IPS-18a (cell line): ENCODE measurements at regions not wholly inside any gene's neighbourhood (a gene's known extent, or its start where the extent isn't known, plus 50 kb on each side); places are given as distances from the start of the nearest gene placed in this dataset.

Source experiments
- H3K27ac ChIP-seq: one replicate; pipeline ENCODE4 v1.5.1; 2013; ENCODE audit warnings: low read length
- H3K27me3 ChIP-seq: one replicate; pipeline ENCODE4 v1.6.1; 2013; ENCODE audit warnings: mild to moderate bottlenecking, low read length; ENCODE audit not compliant: control insufficient read depth, insufficient read depth
- H3K36me3 ChIP-seq: one replicate; pipeline ENCODE4 v1.6.1; 2013; ENCODE audit warnings: low read depth, low read length; ENCODE audit not compliant: control insufficient read depth
- H3K4me1 ChIP-seq: one replicate; pipeline ENCODE4 v1.6.1; 2013; ENCODE audit warnings: low read depth, low read length; ENCODE audit not compliant: control insufficient read depth
- H3K4me3 ChIP-seq: one replicate; pipeline ENCODE4 v1.5.1; 2013; ENCODE audit warnings: low read length
- H3K9ac ChIP-seq: one replicate; pipeline ENCODE4 v1.6.1; 2013; ENCODE audit warnings: mild to moderate bottlenecking, low read length, moderate library complexity
- H3K9me3 ChIP-seq: one replicate; pipeline ENCODE4 v1.6.1; 2013; ENCODE audit warnings: low read depth, low read length; ENCODE audit not compliant: control insufficient read depth

DNA sequence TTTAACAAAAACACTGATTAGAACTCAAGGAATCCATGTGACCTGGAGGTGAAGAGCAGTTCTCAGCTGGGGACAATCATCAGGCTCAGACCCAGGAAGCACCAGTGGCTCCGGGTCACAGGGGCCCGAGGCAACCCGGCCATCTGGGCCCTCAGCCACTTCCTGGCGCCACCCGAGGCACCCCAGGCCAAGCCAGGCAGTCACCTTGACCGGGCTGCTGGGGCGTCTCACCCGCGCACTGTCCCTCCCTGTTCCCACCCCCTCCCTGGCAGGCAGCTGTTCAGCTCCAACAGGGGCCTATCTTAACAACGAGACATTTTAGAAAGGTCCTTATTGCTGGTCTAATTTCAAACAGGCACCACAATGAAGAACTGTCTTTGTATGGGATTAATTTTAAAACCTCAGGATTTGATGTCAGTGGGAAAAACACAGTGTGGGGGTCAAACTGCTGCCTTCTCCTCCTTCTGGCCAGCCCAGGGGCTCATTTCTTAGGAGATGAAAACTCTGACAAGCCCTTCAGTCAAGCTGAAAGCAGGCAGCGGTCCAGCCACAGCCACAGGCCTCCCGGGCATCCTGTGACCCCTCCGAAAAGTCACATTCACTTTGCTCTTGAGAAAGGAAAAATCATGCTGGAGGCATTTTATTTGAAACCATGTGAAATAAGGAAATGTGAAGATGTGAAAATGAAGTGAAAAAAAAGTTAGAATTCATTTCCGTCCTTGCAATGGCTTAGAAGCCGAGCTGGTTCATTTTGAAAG, 83.3 kb downstream of the KCTD15 start:
- no peak overlapping the region for H3K9ac ChIP-seq
- H3K27me3 ChIP-seq = no peaks in the 10 kb centered on the region
- H3K4me3 ChIP-seq = no peak overlapping the region
- peaks cover 20% of the 10 kb centered on the region for H3K4me1 ChIP-seq
- no peaks in the 10 kb centered on the region for H3K9me3 ChIP-seq
- H3K36me3 ChIP-seq = no peaks in the 10 kb centered on the region
- no peak overlapping the region for H3K27ac ChIP-seq

DNA sequence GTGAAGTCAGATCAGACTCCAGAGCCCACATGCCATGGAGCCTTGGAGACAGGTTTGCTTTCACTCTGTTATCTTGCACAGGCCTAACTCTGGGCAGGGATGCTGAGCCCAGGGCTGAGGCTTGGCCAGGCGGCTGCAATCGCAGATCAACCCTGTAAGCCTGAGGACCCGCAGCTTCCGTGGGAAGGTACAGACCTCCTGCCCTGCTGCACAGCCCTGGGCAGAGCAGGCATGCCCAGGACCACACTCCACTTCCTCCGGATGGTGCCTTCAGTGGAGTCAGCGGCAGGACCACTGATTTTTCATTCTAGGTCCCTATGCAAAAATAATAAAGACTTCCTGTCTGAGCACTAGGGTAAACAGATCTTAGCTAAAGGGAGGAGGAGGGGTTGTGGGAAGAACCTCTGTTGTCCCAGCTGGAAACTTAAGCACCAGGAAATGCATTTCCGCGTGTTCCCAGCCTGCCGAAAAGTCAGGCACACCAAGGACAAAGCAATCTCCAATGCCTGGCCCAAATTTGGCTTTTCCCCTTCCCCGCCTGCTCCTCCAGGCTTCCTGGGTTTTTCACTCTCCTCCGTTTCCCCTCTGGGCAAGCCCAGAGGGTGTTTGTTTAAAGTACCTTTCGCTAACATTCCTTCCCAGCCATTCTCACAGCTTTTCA, 87.3 kb downstream of the KCTD15 start:
- H3K4me1 ChIP-seq = peaks cover 24% of the 10 kb centered on the region
- peak overlapping the region; percentile 3 for H3K4me3 ChIP-seq
- H3K9ac ChIP-seq = peak overlapping the region; percentile 62
- H3K27me3 ChIP-seq = no peaks in the 10 kb centered on the region
- H3K9me3 ChIP-seq = no peaks in the 10 kb centered on the region
- H3K36me3 ChIP-seq = no peaks in the 10 kb centered on the region
- H3K27ac ChIP-seq = peak overlapping the region; percentile 86

DNA sequence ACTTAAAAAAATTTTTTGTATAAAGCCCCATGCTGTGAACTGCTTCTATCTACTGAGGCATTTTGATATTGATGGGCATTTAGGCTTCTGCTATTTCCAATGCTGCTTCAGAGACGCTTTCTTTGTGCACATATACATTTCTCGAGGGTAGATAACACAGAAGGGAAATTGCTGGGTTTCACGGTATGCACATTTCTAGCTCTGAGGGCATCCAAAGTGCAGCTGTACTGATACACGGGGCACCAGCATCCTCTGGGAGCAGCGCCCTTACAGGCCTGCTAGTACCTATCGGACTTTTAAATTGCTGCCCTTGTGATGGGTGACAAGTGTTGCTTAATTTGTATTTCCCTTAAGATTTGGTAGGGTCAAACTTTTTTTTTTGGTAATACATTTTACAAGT, 88.6 kb downstream of the KCTD15 start:
- H3K4me3 ChIP-seq = no peak overlapping the region
- no peak overlapping the region for H3K9ac ChIP-seq
- peaks cover 20% of the 10 kb centered on the region for H3K4me1 ChIP-seq
- no peaks in the 10 kb centered on the region for H3K9me3 ChIP-seq
- no peaks in the 10 kb centered on the region for H3K27me3 ChIP-seq
- no peaks in the 10 kb centered on the region for H3K36me3 ChIP-seq
- no peak overlapping the region for H3K27ac ChIP-seq

DNA sequence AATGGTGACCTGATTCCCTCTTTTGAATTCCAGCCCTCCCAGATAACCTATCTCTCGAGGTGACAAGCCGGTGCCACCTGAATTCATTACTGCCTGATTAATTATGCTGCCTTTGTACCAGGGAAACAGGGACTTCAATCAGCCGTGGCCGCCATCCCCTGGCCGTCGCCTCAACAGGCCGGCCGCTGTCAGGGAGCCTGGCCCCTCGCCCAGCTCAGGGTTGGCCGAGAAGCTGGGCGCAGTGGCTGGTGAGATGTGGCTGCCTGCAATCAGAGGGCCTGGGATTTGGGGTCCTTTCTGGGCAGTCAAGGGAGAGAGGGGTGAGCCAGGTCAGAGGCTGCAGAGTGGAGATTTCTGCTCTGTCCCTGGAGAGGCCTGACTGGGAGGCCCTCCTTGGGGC, 91.2 kb downstream of the KCTD15 start:
- H3K9me3 ChIP-seq = no peaks in the 10 kb centered on the region
- H3K4me1 ChIP-seq = peaks cover 17% of the 10 kb centered on the region
- H3K4me3 ChIP-seq = no peak overlapping the region
- H3K27me3 ChIP-seq = no peaks in the 10 kb centered on the region
- H3K9ac ChIP-seq = no peak overlapping the region
- H3K27ac ChIP-seq = no peak overlapping the region
- no peaks in the 10 kb centered on the region for H3K36me3 ChIP-seq

DNA sequence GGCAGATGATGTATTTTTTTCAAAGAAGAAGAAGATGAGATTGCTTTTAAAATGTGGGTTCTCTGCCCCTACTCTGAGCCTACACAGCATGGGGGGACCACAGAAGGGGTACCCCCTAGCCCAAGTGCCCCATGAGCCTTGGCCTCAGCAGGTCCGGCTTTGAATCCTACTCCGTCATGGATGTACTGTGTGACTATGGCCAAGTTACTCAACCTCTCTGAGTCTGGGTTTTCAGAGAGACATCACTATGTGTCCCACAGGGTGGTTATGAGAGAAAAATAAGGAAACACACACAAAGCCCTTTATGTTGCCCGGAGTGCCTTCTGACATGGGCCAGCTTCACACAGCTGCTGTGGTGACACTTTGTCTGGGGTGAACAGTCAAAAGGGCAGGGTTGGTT, 92.0 kb downstream of the KCTD15 start:
- no peaks in the 10 kb centered on the region for H3K36me3 ChIP-seq
- no peak overlapping the region for H3K9ac ChIP-seq
- H3K27me3 ChIP-seq = no peaks in the 10 kb centered on the region
- H3K9me3 ChIP-seq = no peaks in the 10 kb centered on the region
- H3K4me1 ChIP-seq = peaks cover 13% of the 10 kb centered on the region
- no peak overlapping the region for H3K4me3 ChIP-seq
- H3K27ac ChIP-seq = no peak overlapping the region

DNA sequence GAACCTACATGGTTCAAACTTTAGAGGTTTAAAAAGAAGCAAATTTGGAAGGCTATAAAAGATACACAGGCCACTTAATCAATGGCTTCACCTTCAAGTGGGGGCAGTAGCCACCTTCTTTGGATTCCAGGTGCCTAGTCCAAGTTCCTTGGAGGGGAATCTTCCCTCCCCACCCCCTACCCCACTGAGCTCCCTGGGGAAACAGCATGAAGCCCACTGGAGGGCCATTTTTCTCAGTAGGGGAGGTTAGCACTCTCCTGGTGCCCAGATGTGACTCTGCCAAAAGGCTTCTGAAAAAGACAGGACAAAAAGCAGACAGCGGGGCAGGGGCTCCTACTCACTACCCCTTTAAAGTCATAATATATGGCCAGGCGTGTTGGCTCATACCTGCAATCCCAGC, 93.9 kb downstream of the KCTD15 start:
- no peaks in the 10 kb centered on the region for H3K36me3 ChIP-seq
- H3K27me3 ChIP-seq = no peaks in the 10 kb centered on the region
- no peak overlapping the region for H3K4me3 ChIP-seq
- H3K4me1 ChIP-seq = no peaks in the 10 kb centered on the region
- H3K9ac ChIP-seq = no peak overlapping the region
- H3K27ac ChIP-seq = no peak overlapping the region
- no peaks in the 10 kb centered on the region for H3K9me3 ChIP-seq

DNA sequence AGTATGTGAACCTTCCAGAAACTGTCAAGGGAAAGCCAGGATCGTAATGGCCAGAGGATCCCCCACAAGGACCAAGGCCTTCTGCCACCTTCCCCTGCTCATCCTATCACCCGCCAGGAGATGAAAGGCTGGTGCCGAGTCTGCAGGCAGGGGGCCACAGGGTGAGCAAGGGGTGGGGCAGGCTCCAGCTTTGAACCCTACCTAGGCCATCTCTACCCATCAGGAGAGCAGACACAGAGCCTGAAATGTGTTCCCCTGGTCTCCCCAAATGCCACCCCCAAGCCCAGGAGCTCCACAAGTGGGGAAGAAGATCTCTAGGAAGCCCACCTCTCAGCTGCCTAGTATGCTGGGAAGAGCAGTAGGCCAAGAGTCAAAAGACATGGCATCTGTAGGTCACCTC, 95.1 kb downstream of the KCTD15 start:
- Histone ChIP-seq H3K27ac (no peak overlapping the region), H3K4me3 (no peak overlapping the region), H3K9ac (no peak overlapping the region), H3K36me3 (no peaks in the 10 kb centered on the region), H3K9me3 (no peaks in the 10 kb centered on the region), H3K27me3 (no peaks in the 10 kb centered on the region), H3K4me1 (no peaks in the 10 kb centered on the region)

DNA sequence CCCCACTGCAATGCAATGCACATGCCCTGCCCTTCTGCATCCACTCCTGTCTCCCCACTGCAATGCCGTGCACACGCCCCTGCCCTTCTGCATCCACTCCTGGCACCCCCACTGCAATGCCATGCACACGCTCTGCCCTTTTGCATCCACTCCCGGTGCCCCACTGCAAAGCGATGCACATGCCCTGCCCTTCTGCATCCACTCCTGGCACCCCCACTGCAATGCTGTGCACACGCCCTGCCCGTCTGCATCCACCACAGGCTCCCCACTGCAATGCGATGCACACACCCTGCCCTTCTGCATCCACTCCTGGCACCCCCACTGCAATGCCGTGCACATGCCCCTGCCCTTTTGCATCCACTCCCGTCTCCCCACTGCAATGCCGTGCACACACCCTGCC, 98.1 kb downstream of the KCTD15 start:
- no peak overlapping the region for H3K4me3 ChIP-seq
- H3K4me1 ChIP-seq = no peaks in the 10 kb centered on the region
- H3K27ac ChIP-seq = no peak overlapping the region
- H3K27me3 ChIP-seq = no peaks in the 10 kb centered on the region
- no peak overlapping the region for H3K9ac ChIP-seq
- H3K9me3 ChIP-seq = no peaks in the 10 kb centered on the region
- H3K36me3 ChIP-seq = no peaks in the 10 kb centered on the region

DNA sequence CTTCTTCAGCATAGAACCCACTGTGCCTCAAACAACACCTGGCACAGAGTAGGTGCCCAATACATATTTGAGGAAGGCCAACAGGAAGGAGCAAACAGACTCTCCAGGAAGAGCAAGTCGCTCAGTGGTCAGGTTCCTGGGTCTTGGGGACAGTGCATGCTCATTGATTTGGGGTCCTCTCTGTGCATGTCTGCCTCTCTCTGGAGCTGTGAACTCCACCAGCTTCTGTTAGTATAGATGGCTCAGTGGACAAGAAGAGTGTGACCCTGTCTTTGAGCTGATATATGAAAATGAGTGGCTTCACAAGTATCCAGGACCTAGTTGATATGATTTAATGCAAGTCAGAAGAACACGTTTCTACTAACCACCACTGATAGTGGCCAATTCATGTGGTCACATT, 98.7 kb downstream of the KCTD15 start:
- H3K9ac ChIP-seq = no peak overlapping the region
- no peaks in the 10 kb centered on the region for H3K4me1 ChIP-seq
- no peak overlapping the region for H3K4me3 ChIP-seq
- no peaks in the 10 kb centered on the region for H3K9me3 ChIP-seq
- no peaks in the 10 kb centered on the region for H3K36me3 ChIP-seq
- H3K27me3 ChIP-seq = no peaks in the 10 kb centered on the region
- no peak overlapping the region for H3K27ac ChIP-seq

DNA sequence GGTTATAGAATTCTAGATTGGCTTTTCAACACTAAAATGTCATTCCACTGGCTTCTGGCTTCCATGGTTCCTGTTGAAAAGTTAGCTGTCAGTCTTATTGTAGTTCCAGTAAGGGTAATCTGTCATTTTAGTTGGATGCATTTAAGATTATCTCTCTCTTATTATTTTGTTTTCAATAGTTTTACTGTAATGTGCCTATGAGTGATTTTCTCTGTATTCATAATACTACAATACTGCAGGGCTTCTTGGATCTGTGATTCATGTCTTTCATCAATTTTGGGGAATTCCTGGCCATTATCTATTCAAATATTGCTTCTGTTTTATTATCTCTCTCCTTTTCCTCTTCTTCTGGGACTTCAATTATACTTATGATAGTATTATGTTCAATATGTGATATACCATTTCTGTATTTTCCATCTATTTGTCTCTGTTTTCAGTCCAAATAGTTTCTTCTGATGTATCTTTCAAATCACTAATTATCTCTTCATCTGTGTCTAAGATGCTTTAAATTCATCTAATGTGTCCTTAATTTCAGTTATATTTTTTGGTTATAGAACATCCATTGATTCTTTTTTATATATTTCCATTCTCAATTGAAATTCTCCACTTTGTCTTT, 101.5 kb downstream of the KCTD15 start:
- Histone ChIP-seq H3K27me3 (no peaks in the 10 kb centered on the region), H3K4me1 (no peaks in the 10 kb centered on the region), H3K36me3 (no peaks in the 10 kb centered on the region), H3K4me3 (no peak overlapping the region), H3K9ac (no peak overlapping the region), H3K9me3 (no peaks in the 10 kb centered on the region), H3K27ac (no peak overlapping the region)

DNA sequence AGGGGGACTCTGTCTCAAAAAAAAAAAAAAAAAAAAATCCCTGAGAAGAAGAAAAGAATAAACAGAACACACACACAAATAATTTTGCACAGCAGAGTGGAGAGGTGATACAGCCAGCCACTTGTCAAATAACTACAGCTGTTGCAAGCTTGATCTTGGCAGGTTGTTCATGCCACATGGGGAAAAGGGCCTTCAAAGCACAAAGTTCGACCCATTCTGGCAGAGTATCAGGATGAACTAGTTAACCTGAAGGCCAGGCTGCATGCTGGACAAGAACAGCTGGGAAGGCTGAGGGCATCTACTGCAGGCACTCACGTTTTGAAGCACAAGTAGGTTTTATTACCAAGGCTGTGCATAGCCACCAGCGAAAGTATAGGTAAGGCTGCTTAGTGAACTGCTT, 104.1 kb downstream of the KCTD15 start:
- Histone ChIP-seq H3K4me3 (no peak overlapping the region), H3K36me3 (no peaks in the 10 kb centered on the region), H3K9ac (no peak overlapping the region), H3K9me3 (no peaks in the 10 kb centered on the region), H3K27ac (no peak overlapping the region), H3K27me3 (no peaks in the 10 kb centered on the region), H3K4me1 (peaks cover 12% of the 10 kb centered on the region)

DNA sequence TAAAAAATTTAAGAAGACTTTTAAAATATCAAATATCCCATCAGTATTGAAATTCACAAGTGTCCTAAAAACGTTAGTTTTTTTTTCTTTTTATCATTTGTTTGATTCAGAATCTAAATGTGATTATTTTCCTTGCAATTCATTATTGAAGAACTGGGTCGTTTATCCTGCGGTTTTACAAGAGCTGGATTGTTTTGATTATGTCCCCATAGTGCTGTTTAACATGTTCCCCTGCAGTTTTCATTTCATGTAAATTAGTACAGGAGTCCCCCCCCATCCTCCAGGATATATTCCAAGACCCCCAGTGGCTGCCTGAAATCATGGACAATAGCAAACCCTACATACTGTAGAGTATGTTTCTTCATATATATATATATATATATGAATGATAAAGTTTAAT, 105.7 kb downstream of the KCTD15 start:
- no peak overlapping the region for H3K9ac ChIP-seq
- no peak overlapping the region for H3K27ac ChIP-seq
- no peak overlapping the region for H3K4me3 ChIP-seq
- H3K36me3 ChIP-seq = no peaks in the 10 kb centered on the region
- H3K9me3 ChIP-seq = no peaks in the 10 kb centered on the region
- H3K4me1 ChIP-seq = peaks cover 12% of the 10 kb centered on the region
- H3K27me3 ChIP-seq = peaks cover 6% of the 10 kb centered on the region
